ENCODE measurements at regions not wholly inside any gene's neighbourhood (a gene's known extent, or its start where the extent isn't known, plus 50 kb on each side); places are given as distances from the start of the nearest gene placed in this dataset.

DNA sequence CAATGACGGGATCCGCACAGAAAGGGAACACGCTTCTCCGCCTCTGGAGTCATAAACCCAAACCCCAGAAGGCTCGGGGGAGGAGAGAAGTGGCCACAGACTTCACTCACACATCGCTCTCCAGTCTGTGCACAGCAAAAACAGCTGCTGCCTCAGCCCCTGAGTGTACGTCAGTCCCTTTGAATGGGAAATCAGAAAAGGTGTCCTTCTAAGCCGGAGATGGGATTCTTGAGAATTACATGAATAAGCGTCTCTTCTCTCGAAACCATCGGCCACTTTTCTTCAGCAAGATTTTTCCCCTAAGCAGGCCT lies 78.3 kb downstream of the PDCL3 start:
- WGBS (ENCODE audit: insufficient coverage), result 95% methylated on average over 9 of the region's 11 CpGs

DNA sequence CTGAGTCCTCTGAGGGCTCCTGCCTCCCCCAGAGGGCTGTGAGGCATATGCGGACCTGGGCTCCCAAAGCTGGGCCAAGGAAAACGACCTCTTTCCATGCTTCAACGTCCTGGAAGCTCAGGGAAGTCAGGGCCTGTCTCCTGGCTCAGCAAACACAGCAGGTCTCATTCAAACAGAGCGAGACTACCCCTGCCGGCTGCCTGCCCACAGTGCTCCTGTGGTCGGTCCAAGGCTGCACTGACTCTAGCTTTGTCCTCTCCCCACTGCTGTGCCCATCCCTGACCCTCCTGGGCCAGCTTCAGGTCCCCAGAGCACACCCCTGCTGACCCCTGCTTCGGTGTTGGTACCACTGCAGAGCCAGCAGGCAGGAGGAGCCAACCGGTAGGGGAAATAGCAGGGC lies 79.6 kb downstream of the PDCL3 start:
- no peak overlapping the region for H3K4me2 ChIP-seq (replicated peaks; ENCODE audit: low read depth, low read length, poor library complexity, severe bottlenecking)
- H3K27ac ChIP-seq (ENCODE audit: low read length in 2 of 2), result no peak overlapping the region
- DNase-seq (no peak), ATAC-seq (ENCODE audit: low read depth) (no peak)
- H3K79me2 ChIP-seq (ENCODE audit: control insufficient read depth, insufficient read depth, low read length), result no peaks in the 10 kb centered on the region
- ChIA-PET CTCF (no interaction called here), POLR2A (no interaction called here)
- H4K20me1 ChIP-seq (ENCODE audit: control insufficient read depth, insufficient read depth, low read length, poor library complexity, severe bottlenecking), result no peaks in the 10 kb centered on the region
- H3K36me3 ChIP-seq (replicated peaks in 1 of 2; ENCODE audit: control extremely low read depth in 1 of 2, control insufficient read depth in 1 of 2, extremely low read depth in 1 of 2, insufficient read depth in 2 of 2, low read length in 1 of 2), result no peaks in the 10 kb centered on the region
- 92% methylated on average over 8 of the region's 8 CpGs for WGBS (ENCODE audit: insufficient coverage)
- H3K4me3 ChIP-seq (ENCODE audit: control extremely low read depth in 1 of 5, extremely low read depth in 1 of 5, insufficient read depth in 1 of 5, low read depth in 2 of 5, low read length in 4 of 5), result no peak overlapping the region
- Mint-ChIP-seq H3K4me3 (no peak overlapping the region), H3K9me3 (ENCODE audit: insufficient read depth) (no peaks in the 10 kb centered on the region), H3K27me3 (peaks cover 46% of the 10 kb centered on the region), H3K27ac (no peak overlapping the region), H3K4me1 (no peaks in the 10 kb centered on the region)
- H3K9me3 ChIP-seq (ENCODE audit: control extremely low read depth in 1 of 3, control insufficient read depth in 2 of 3, insufficient read depth in 1 of 3, low read length in 2 of 3), result peaks cover 0 to 7% (median 1%) of the 10 kb centered on the region in 3 donors
- no peak overlapping the region for H2AFZ ChIP-seq (ENCODE audit: insufficient read depth, low read depth, low read length, poor library complexity, severe bottlenecking)
- peaks cover 0 to 9% (median 2%) of the 10 kb centered on the region in 4 experiments for H3K27me3 ChIP-seq (replicated peaks in 1 of 4; ENCODE audit: control extremely low read depth in 1 of 4, control insufficient read depth in 3 of 4, insufficient read depth in 4 of 4, low read length in 3 of 4)
- H3K4me1 ChIP-seq (ENCODE audit: control insufficient read depth in 2 of 2, insufficient read depth in 2 of 2, low read length in 2 of 2), result no peaks in the 10 kb centered on the region
- intact Hi-C loops (cut with micrococcal nuclease), result no loop called here
- no peak overlapping the region for H3K9ac ChIP-seq (ENCODE audit: low read length)
- TF ChIP-seq EZH2 (IDR thresholded peaks at IDR 0.05; ENCODE audit: borderline replicate concordance, insufficient read depth, low read depth, low read length, poor library complexity, severe bottlenecking), result no peak
- TF ChIP-seq, protein P1, sequence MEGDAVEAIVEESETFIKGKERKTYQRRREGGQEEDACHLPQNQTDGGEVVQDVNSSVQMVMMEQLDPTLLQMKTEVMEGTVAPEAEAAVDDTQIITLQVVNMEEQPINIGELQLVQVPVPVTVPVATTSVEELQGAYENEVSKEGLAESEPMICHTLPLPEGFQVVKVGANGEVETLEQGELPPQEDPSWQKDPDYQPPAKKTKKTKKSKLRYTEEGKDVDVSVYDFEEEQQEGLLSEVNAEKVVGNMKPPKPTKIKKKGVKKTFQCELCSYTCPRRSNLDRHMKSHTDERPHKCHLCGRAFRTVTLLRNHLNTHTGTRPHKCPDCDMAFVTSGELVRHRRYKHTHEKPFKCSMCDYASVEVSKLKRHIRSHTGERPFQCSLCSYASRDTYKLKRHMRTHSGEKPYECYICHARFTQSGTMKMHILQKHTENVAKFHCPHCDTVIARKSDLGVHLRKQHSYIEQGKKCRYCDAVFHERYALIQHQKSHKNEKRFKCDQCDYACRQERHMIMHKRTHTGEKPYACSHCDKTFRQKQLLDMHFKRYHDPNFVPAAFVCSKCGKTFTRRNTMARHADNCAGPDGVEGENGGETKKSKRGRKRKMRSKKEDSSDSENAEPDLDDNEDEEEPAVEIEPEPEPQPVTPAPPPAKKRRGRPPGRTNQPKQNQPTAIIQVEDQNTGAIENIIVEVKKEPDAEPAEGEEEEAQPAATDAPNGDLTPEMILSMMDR (IDR thresholded peaks at IDR 0.05), result no peak

More for the DNA sequence above, 78.3 kb downstream of the PDCL3 start:
- Histone ChIP-seq H3K9ac (ENCODE audit: low read length) (no peak overlapping the region), H3K4me3 (ENCODE audit: control extremely low read depth in 1 of 5, extremely low read depth in 1 of 5, insufficient read depth in 1 of 5, low read depth in 2 of 5, low read length in 4 of 5) (no peak overlapping the region), H3K79me2 (ENCODE audit: control insufficient read depth, insufficient read depth, low read length) (no peaks in the 10 kb centered on the region), H3K9me3 (ENCODE audit: control extremely low read depth in 1 of 3, control insufficient read depth in 2 of 3, insufficient read depth in 1 of 3, low read length in 2 of 3) (peaks cover 0 to 7% (median 1%) of the 10 kb centered on the region in 3 donors), H3K4me1 (ENCODE audit: control insufficient read depth in 2 of 2, insufficient read depth in 2 of 2, low read length in 2 of 2) (no peaks in the 10 kb centered on the region), H3K4me2 (replicated peaks; ENCODE audit: low read depth, low read length, poor library complexity, severe bottlenecking) (no peak overlapping the region), H3K36me3 (replicated peaks in 1 of 2; ENCODE audit: control extremely low read depth in 1 of 2, control insufficient read depth in 1 of 2, extremely low read depth in 1 of 2, insufficient read depth in 2 of 2, low read length in 1 of 2) (no peaks in the 10 kb centered on the region), H3K27me3 (replicated peaks in 1 of 4; ENCODE audit: control extremely low read depth in 1 of 4, control insufficient read depth in 3 of 4, insufficient read depth in 4 of 4, low read length in 3 of 4) (peaks cover 0 to 9% (median 4%) of the 10 kb centered on the region in 4 experiments), H2AFZ (ENCODE audit: insufficient read depth, low read depth, low read length, poor library complexity, severe bottlenecking) (no peak overlapping the region), H3K27ac (ENCODE audit: low read length in 2 of 2) (no peak overlapping the region), H4K20me1 (ENCODE audit: control insufficient read depth, insufficient read depth, low read length, poor library complexity, severe bottlenecking) (no peaks in the 10 kb centered on the region)
- H3K4me1 Mint-ChIP-seq, result no peaks in the 10 kb centered on the region
- POLR2A ChIA-PET, result no interaction called here
- intact Hi-C loops (cut with micrococcal nuclease), result no loop called here
- CTCF ChIA-PET, result no interaction called here
- no peak overlapping the region for H3K27ac Mint-ChIP-seq
- TF ChIP-seq, protein P1 (IDR thresholded peaks at IDR 0.05), result no peak
- TF ChIP-seq EZH2 (IDR thresholded peaks at IDR 0.05; ENCODE audit: borderline replicate concordance, insufficient read depth, low read depth, low read length, poor library complexity, severe bottlenecking), result no peak
- no peak overlapping the region for H3K4me3 Mint-ChIP-seq
- H3K9me3 Mint-ChIP-seq (ENCODE audit: insufficient read depth), result no peaks in the 10 kb centered on the region
- no peak for DNase-seq
- no peak for ATAC-seq (ENCODE audit: low read depth)
- H3K27me3 Mint-ChIP-seq, result peaks cover 52% of the 10 kb centered on the region
